ENCODE measurements at regions not wholly inside any gene's neighbourhood (a gene's known extent, or its start where the extent isn't known, plus 50 kb on each side); places are given as distances from the start of the nearest gene placed in this dataset.

DNA sequence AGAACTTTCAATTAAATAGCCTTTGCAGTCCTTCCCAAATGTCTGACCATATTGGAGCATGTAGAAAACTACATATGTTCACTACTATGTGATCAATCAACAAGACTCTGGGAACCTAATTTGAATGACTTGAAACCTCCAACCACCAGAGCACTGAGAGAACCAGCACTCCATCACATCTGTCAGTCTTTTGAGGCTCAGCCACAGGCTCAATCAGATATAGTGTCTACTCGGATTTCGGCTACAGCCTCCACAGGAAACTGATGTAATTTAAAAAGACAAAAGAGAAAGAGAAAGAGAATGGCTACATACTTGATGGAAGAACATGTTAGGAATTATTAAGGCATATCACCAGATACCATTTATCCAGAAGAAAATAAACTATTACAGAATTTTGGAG lies 859.0 kb downstream of the FAM181B start:
- H3K4me3 Mint-ChIP-seq (ENCODE audit: unreplicated experiment), result no peak overlapping the region
- H3K9me3 Mint-ChIP-seq (ENCODE audit: unreplicated experiment), result no peaks in the 10 kb centered on the region
- H3K27ac Mint-ChIP-seq (ENCODE audit: unreplicated experiment), result no peak overlapping the region
- H3K27me3 Mint-ChIP-seq (ENCODE audit: unreplicated experiment), result no peaks in the 10 kb centered on the region
- DNase-seq (ENCODE audit: low spot score), result no peak
- no peaks in the 10 kb centered on the region for H3K4me1 Mint-ChIP-seq (ENCODE audit: unreplicated experiment)
- TF ChIP-seq, protein P1, sequence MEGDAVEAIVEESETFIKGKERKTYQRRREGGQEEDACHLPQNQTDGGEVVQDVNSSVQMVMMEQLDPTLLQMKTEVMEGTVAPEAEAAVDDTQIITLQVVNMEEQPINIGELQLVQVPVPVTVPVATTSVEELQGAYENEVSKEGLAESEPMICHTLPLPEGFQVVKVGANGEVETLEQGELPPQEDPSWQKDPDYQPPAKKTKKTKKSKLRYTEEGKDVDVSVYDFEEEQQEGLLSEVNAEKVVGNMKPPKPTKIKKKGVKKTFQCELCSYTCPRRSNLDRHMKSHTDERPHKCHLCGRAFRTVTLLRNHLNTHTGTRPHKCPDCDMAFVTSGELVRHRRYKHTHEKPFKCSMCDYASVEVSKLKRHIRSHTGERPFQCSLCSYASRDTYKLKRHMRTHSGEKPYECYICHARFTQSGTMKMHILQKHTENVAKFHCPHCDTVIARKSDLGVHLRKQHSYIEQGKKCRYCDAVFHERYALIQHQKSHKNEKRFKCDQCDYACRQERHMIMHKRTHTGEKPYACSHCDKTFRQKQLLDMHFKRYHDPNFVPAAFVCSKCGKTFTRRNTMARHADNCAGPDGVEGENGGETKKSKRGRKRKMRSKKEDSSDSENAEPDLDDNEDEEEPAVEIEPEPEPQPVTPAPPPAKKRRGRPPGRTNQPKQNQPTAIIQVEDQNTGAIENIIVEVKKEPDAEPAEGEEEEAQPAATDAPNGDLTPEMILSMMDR (IDR thresholded peaks at IDR 0.05; ENCODE audit: unreplicated experiment), result no peak
- no peaks in the 10 kb centered on the region for H3K36me3 Mint-ChIP-seq (ENCODE audit: low read depth, unreplicated experiment)

DNA sequence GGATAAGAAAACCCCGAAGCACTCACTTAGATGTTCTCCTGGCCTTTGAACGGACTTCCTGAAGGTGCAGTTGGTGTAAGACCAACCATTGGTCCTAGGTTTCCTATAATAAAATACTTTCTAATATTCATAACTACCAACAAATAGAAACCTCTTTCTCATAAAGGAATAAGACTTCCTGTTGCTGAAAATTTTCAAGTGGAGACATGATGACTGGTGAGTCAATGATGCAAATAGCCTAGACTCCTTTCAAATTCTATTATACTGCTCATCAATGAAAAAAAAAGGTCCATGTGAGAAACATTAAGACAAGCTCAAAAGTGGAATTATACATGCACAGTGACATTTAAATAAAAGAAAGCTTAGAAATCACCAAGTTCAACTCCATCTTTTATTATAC lies 862.8 kb downstream of the FAM181B start:
- Mint-ChIP-seq H3K4me1 (ENCODE audit: unreplicated experiment) (no peaks in the 10 kb centered on the region), H3K27ac (ENCODE audit: unreplicated experiment) (no peak overlapping the region), H3K27me3 (ENCODE audit: unreplicated experiment) (peaks cover 1% of the 10 kb centered on the region), H3K4me3 (ENCODE audit: unreplicated experiment) (no peak overlapping the region), H3K9me3 (ENCODE audit: unreplicated experiment) (no peaks in the 10 kb centered on the region), H3K36me3 (ENCODE audit: low read depth, unreplicated experiment) (no peaks in the 10 kb centered on the region)
- no peak for DNase-seq (ENCODE audit: low spot score)
- TF ChIP-seq, protein P1 (IDR thresholded peaks at IDR 0.05; ENCODE audit: unreplicated experiment), result no peak

DNA sequence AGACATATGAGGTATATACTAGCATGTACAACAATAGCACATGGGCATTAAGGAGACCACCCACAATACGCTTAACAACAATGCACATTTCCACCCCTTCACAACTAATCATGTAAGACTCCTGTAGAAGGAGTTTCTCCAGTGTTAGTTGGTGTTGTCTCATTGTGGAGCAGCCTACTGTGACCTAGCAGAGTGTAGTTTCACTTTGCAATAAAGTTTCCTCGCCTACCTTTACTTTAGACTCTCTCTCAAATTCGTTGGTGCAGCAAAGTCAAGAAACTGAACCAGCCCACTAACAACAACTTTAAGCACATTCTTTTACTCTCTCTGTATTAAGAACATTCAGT lies 863.6 kb downstream of the FAM181B start:
- H3K4me1 Mint-ChIP-seq (ENCODE audit: unreplicated experiment), result no peaks in the 10 kb centered on the region
- H3K27me3 Mint-ChIP-seq (ENCODE audit: unreplicated experiment), result peaks cover 1% of the 10 kb centered on the region
- H3K36me3 Mint-ChIP-seq (ENCODE audit: low read depth, unreplicated experiment), result no peaks in the 10 kb centered on the region
- TF ChIP-seq, protein P1 (IDR thresholded peaks at IDR 0.05; ENCODE audit: unreplicated experiment), result no peak
- H3K4me3 Mint-ChIP-seq (ENCODE audit: unreplicated experiment), result no peak overlapping the region
- H3K27ac Mint-ChIP-seq (ENCODE audit: unreplicated experiment), result no peak overlapping the region
- DNase-seq (ENCODE audit: low spot score), result no peak
- H3K9me3 Mint-ChIP-seq (ENCODE audit: unreplicated experiment), result no peaks in the 10 kb centered on the region

DNA sequence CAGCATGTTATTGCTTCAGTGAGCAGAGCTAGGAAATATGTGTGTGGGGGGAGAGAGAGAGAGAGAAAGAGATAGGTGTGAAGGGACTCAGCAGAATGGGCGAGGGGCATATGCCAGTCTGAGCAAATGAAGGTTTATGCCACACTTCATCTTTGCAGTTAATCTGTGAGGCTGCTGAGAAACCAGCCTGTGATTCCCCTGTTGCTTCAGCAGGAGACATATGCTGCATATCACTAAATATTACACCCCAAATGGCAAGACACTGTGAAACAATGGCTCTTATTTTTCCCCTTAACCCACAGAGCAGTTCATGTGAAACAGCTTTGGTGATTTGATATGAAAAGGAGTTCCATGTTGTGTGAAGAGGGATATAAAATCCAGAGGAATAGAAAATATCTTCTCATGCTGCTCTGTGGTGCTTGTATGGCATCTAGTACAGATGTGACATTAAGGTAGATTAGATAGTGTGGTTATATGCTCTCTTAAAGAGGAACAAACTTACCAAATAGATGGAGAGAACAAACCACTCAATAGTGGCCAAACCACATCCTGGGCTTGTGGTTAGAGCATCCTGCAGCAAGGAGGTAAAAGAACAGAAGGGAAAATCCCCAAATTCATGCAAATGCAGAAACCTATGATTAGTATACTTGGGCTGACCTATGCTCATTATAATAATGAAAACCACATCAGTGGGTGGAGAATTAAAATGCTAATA lies 864.2 kb downstream of the FAM181B start:
- Mint-ChIP-seq H3K36me3 (ENCODE audit: low read depth, unreplicated experiment) (no peaks in the 10 kb centered on the region), H3K4me1 (ENCODE audit: unreplicated experiment) (no peaks in the 10 kb centered on the region), H3K9me3 (ENCODE audit: unreplicated experiment) (no peaks in the 10 kb centered on the region), H3K4me3 (ENCODE audit: unreplicated experiment) (no peak overlapping the region), H3K27ac (ENCODE audit: unreplicated experiment) (no peak overlapping the region), H3K27me3 (ENCODE audit: unreplicated experiment) (peaks cover 1% of the 10 kb centered on the region)
- TF ChIP-seq, protein P1 (IDR thresholded peaks at IDR 0.05; ENCODE audit: unreplicated experiment), result no peak
- no peak for DNase-seq (ENCODE audit: low spot score)

DNA sequence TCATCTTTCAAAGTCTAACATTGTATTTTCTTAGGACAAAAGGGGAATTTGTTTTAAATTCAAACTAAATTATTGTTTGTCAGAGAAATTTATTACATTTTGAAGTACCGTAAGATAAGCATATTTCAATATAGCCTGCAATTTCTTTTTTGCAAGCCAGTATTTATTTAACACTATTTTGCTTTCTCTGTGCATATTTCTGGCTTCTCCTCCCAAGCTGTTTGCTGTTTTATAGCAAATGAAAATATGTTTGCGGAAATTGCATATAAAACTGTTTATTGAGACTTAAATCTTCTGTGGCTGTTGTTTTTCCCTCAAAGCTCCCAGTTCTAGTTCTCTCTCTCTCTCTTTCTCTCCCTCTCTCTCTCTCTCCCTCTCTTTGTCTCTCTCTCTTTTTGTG lies 866.8 kb downstream of the FAM181B start:
- no peaks in the 10 kb centered on the region for H3K9me3 Mint-ChIP-seq (ENCODE audit: unreplicated experiment)
- no peak overlapping the region for H3K4me3 Mint-ChIP-seq (ENCODE audit: unreplicated experiment)
- DNase-seq (ENCODE audit: low spot score), result no peak
- no peaks in the 10 kb centered on the region for H3K36me3 Mint-ChIP-seq (ENCODE audit: low read depth, unreplicated experiment)
- TF ChIP-seq, protein P1 (IDR thresholded peaks at IDR 0.05; ENCODE audit: unreplicated experiment), result no peak
- no peaks in the 10 kb centered on the region for H3K4me1 Mint-ChIP-seq (ENCODE audit: unreplicated experiment)
- no peak overlapping the region for H3K27ac Mint-ChIP-seq (ENCODE audit: unreplicated experiment)
- H3K27me3 Mint-ChIP-seq (ENCODE audit: unreplicated experiment), result peaks cover 1% of the 10 kb centered on the region
